T-cell (primary cell): ENCODE measurements at regions not wholly inside any gene's neighbourhood (a gene's known extent, or its start where the extent isn't known, plus 50 kb on each side); places are given as distances from the start of the nearest gene placed in this dataset.
"Not testable (repeated sequence)": the region's sequence is repeated elsewhere in the genome, so short reads cannot be mapped to it uniquely, and the experiment has no call there.

Experiments
- ATAC-seq, 4 experiments: fragments of 200-7000 bp in 3 of 4; fragments of 150-1000 bp in 1 of 4; cut with Tn5 transposase; replicated peaks in 1 of 4; 1 replicate in 3 of 4; 2 replicates in 1 of 4; pipeline ENCODE4 v1.10.0; 2021; ENCODE audit warnings: moderate library complexity in 3 of 4, mild to moderate bottlenecking in 2 of 4, moderate number of reproducible peaks in 1 of 4
- CTCF ChIA-PET, 2 donors: fragments of 300-600 bp; sonication (Branson Sonifier 250); formaldehyde crosslinking; loops; one replicate each; lab custom pipeline; 2022; ENCODE audit warnings: antibody characterized with exemption in 2 of 2; lab: Charles Lee
- POLR2A ChIA-PET, 2 donors: fragments of 300-600 bp; sonication (Branson Sonifier 250); formaldehyde crosslinking; loops; one replicate each; lab custom pipeline; 2022; ENCODE audit warnings: antibody characterized with exemption in 2 of 2; lab: Charles Lee
- DNase-seq, 35 experiments: peaks; one replicate each; pipeline versions ENCODE4 v3.0.0 to v3.0.0-alpha.2; 2013 to 2023
- H3K27ac ChIP-seq: one replicate; pipeline ENCODE4 v1.5.1; 2013; ENCODE audit warnings: low read length
- H3K27me3 ChIP-seq, 2 experiments: replicated peaks in 1 of 2; 1 replicate in 1 of 2; 2 replicates in 1 of 2; pipeline versions ENCODE4 v1.6.1 to v1.7.0; 2013; ENCODE audit warnings: low read length in 1 of 2, mixed read lengths in 1 of 2; ENCODE audit not compliant: control insufficient read depth in 2 of 2, insufficient read depth in 2 of 2; ENCODE audit errors: extremely low read depth in 1 of 2
- H3K36me3 ChIP-seq, 2 donors: 1 replicate in 1 of 2; 2 replicates in 1 of 2; pipeline versions ENCODE4 v1.6.1 to v1.7.0; 2013; ENCODE audit warnings: low read length in 1 of 2; ENCODE audit not compliant: control insufficient read depth in 2 of 2, insufficient read depth in 1 of 2; ENCODE audit errors: extremely low read depth in 1 of 2
- H3K4me1 ChIP-seq, 2 experiments: 1 replicate in 1 of 2; 2 replicates in 1 of 2; pipeline versions ENCODE4 v1.6.1 to v1.7.0; 2013; ENCODE audit warnings: low read length in 2 of 2, mixed read lengths in 1 of 2; ENCODE audit not compliant: insufficient read depth in 2 of 2, control insufficient read depth in 1 of 2; ENCODE audit errors: extremely low read depth in 1 of 2
- H3K4me3 ChIP-seq, 2 donors: 1 replicate in 1 of 2; 2 replicates in 1 of 2; pipeline versions ENCODE4 v1.5.1 to v1.7.0; 2013; ENCODE audit warnings: mild to moderate bottlenecking in 2 of 2, low read length in 1 of 2, moderate library complexity in 1 of 2; ENCODE audit not compliant: control insufficient read depth in 1 of 2; ENCODE audit errors: extremely low read depth in 1 of 2
- H3K9me3 ChIP-seq: 2 replicates; pipeline ENCODE4 v1.7.0; 2013
- H3K27ac Mint-ChIP-seq, 2 donors: one replicate each; pipeline ENCODE4 v1.8.0; 2020 to 2021; ENCODE audit warnings: mild to moderate bottlenecking in 2 of 2, mixed read lengths in 2 of 2
- H3K27me3 Mint-ChIP-seq, 2 donors: one replicate each; pipeline ENCODE4 v1.8.0; 2021 to 2022; ENCODE audit warnings: mixed read lengths in 2 of 2
- H3K36me3 Mint-ChIP-seq: one replicate; pipeline ENCODE4 v1.8.0; 2021; ENCODE audit warnings: mixed read lengths
- H3K4me1 Mint-ChIP-seq, 3 donors: one replicate each; pipeline ENCODE4 v1.8.0; 2020 to 2022; ENCODE audit warnings: mixed read lengths in 3 of 3, mild to moderate bottlenecking in 1 of 3
- H3K4me3 Mint-ChIP-seq, 3 donors: one replicate each; pipeline ENCODE4 v1.8.0; 2020 to 2022; ENCODE audit warnings: mild to moderate bottlenecking in 3 of 3, mixed read lengths in 3 of 3, moderate library complexity in 3 of 3
- H3K9me3 Mint-ChIP-seq, 3 donors: one replicate each; pipeline ENCODE4 v1.8.0; 2020 to 2022; ENCODE audit warnings: mixed read lengths in 3 of 3
- WGBS: methylation state at CpG from one replicate; pipeline ENCODE4 v1.1.5; 2013; ENCODE audit warnings: missing lambda C conversion rate; ENCODE audit not compliant: insufficient coverage; 5-methylcytosine and 5-hydroxymethylcytosine counted together

DNA sequence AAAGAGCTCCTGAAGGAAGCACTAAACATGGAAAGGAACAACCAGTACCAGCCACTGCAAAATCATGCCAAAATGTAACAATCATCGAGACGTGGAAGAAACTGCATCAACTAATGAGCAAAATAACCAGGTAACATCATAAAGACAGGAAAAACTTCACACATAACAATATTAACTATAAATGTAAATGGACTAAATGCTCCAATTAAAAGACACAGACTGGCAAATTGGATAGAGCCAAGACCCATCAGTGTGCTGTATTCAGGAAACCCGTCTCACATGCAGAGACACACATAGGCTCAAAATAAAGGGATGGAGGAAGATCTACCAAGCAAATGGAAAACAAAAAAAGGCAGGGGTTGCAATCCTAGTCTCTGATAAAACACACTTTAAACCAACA is 83.9 kb upstream of the TSLP start:
- H3K9me3 ChIP-seq, POLR2A ChIA-PET, H3K4me1 ChIP-seq, H3K36me3 ChIP-seq, H3K27ac Mint-ChIP-seq, CTCF ChIA-PET, H3K4me1 Mint-ChIP-seq, ATAC-seq, H3K4me3 Mint-ChIP-seq, H3K36me3 Mint-ChIP-seq, H3K27me3 Mint-ChIP-seq, DNase-seq, H3K4me3 ChIP-seq, H3K27ac ChIP-seq, H3K27me3 ChIP-seq: not testable (repeated sequence)
- WGBS = no CpG with 5 or more reads among the region's 3 CpGs
- peaks cover 18 to 26% (median 23%) of the 10 kb centered on the region in 3 donors for H3K9me3 Mint-ChIP-seq

DNA sequence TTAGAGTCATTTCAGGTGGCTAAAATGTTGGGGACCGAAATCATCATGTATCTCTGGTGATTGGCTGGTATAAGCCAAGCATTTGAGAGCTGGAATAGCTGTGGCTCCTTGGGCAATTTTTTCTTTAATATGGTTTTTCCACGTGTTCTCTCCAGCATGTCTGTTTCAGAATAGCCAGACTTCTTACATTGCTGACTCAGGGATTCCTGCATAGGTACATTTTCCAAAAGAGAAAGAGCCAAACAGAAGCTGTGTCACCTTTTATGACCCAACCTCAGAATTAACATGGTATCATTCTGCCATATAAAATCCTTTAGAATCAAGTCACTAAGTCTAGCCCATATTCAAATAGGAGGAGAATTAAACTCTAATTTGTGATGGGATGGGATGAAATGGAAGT is 74.8 kb upstream of the TSLP start:
- Mint-ChIP-seq H3K4me1 (no peaks in the 10 kb centered on the region), H3K27me3 (peaks cover 0 to 10% of the 10 kb centered on the region in 2 donors), H3K36me3 (no peaks in the 10 kb centered on the region), H3K9me3 (peaks cover 7 to 12% (median 7%) of the 10 kb centered on the region in 3 donors), H3K4me3 (no peak overlapping the region), H3K27ac (no peak overlapping the region)
- WGBS = 47% methylated on average over 2 of the region's 2 CpGs
- Histone ChIP-seq H3K9me3 (no peaks in the 10 kb centered on the region), H3K4me1 (no peaks in the 10 kb centered on the region), H3K36me3 (no peaks in the 10 kb centered on the region), H3K4me3 (no peak overlapping the region), H3K27ac (no peak overlapping the region), H3K27me3 (peaks cover 0 to 3% of the 10 kb centered on the region in 2 experiments)
- DNase-seq = no peak
- ChIA-PET POLR2A (no interaction called here), CTCF (no interaction called here)
- no peak for ATAC-seq

DNA sequence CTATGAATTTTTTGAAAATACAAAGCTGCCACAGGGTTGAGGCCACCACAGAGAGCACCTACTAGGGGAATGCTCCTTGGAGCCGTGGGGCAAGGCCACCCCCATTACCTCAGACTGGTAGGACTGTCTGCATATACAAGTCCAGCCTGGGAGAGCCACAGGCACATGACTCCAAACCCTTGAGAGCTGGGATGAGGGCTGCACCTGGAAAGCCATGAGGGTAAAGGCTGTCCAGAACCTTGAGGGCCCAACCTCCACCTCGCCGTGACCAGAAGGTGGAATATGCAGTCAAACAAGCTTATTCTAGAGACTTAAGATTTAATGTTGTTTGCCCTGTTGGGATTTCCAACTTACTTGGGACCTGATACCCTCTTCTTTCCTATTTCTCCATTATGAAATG is 69.5 kb upstream of the TSLP start:
- no peak overlapping the region for H3K27ac ChIP-seq
- Mint-ChIP-seq H3K4me3 (no peak overlapping the region), H3K4me1 (no peaks in the 10 kb centered on the region), H3K36me3 (no peaks in the 10 kb centered on the region), H3K27ac (no peak overlapping the region), H3K27me3 (peaks cover 2 to 6% of the 10 kb centered on the region in 2 donors), H3K9me3 (peaks cover 0 to 7% (median 6%) of the 10 kb centered on the region in 3 donors)
- H3K36me3 ChIP-seq = no peaks in the 10 kb centered on the region
- peaks cover 0 to 2% of the 10 kb centered on the region in 2 experiments for H3K27me3 ChIP-seq
- no peak overlapping the region for H3K4me3 ChIP-seq
- ATAC-seq (no peak), DNase-seq (no peak)
- WGBS = no CpG with 5 or more reads among the region's 3 CpGs
- H3K4me1 ChIP-seq = no peaks in the 10 kb centered on the region
- ChIA-PET CTCF (no interaction called here), POLR2A (no interaction called here)
- H3K9me3 ChIP-seq = no peaks in the 10 kb centered on the region

DNA sequence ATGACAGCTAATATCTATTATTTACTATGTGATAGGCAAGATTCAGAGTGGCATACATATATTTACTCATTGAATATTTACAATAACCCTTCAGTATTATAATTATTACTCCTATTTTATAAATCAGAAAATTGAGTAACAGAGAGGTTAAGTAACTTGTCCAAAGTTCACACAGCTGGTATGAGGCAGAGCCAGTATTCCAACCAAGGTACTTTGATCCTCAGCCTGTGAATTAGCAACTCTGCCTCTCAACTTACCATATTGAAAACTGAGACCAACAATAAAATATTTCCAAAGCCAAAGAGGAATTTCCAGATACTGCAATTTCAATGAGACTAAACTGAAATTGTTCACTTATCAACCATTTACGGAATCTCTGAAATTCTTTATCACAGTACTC is 67.9 kb upstream of the TSLP start:
- no peaks in the 10 kb centered on the region for H3K36me3 ChIP-seq
- peaks cover 0 to 7% (median 6%) of the 10 kb centered on the region in 3 donors for H3K9me3 Mint-ChIP-seq
- H3K27me3 Mint-ChIP-seq = peaks cover 6 to 7% of the 10 kb centered on the region in 2 donors
- ChIA-PET POLR2A (no interaction called here), CTCF (no interaction called here)
- H3K27ac ChIP-seq = no peak overlapping the region
- no peak overlapping the region for H3K27ac Mint-ChIP-seq
- H3K4me3 ChIP-seq = no peak overlapping the region
- no peaks in the 10 kb centered on the region for H3K4me1 ChIP-seq
- WGBS = no CpG with 5 or more reads among the region's 1 CpG
- H3K36me3 Mint-ChIP-seq = no peaks in the 10 kb centered on the region
- H3K9me3 ChIP-seq = no peaks in the 10 kb centered on the region
- H3K4me1 Mint-ChIP-seq = no peaks in the 10 kb centered on the region
- ATAC-seq = no peak
- no peak overlapping the region for H3K4me3 Mint-ChIP-seq
- H3K27me3 ChIP-seq = peaks cover 0 to 2% of the 10 kb centered on the region in 2 experiments
- no peak for DNase-seq

DNA sequence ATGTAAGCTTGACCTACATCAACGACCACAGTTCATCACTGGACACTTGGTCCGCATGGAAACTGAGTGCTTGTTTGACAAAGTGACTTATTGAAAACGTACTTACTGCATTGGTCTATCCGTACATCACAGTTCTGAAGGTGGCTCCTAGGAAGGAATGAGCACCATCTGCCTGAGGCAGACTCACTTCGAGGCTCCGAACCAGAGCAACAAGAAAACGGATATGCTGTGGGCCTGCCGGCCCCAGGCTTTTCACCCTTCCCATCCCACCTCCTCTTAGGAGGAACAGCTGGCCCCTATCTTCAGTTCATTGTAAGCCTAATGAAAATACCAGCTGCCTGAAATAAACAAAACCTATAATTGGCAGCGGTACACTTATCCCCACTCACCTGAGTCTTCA is 67.2 kb upstream of the TSLP start:
- no peak overlapping the region for H3K4me3 ChIP-seq
- WGBS = 67% methylated on average over 4 of the region's 9 CpGs
- H3K9me3 ChIP-seq = no peaks in the 10 kb centered on the region
- H3K27ac ChIP-seq = no peak overlapping the region
- ATAC-seq (no peak), DNase-seq (no peak)
- H3K27me3 Mint-ChIP-seq = peaks cover 12% of the 10 kb centered on the region in 2 donors
- H3K4me3 Mint-ChIP-seq = no peak overlapping the region
- H3K36me3 Mint-ChIP-seq = no peaks in the 10 kb centered on the region
- no peaks in the 10 kb centered on the region for H3K4me1 ChIP-seq
- H3K9me3 Mint-ChIP-seq = peaks cover 4 to 12% (median 7%) of the 10 kb centered on the region in 3 donors
- H3K27ac Mint-ChIP-seq = no peak overlapping the region
- no peaks in the 10 kb centered on the region for H3K36me3 ChIP-seq
- peaks cover 0 to 2% of the 10 kb centered on the region in 2 experiments for H3K27me3 ChIP-seq
- no peaks in the 10 kb centered on the region for H3K4me1 Mint-ChIP-seq
- CTCF ChIA-PET = no interaction called here
- POLR2A ChIA-PET = no interaction called here

DNA sequence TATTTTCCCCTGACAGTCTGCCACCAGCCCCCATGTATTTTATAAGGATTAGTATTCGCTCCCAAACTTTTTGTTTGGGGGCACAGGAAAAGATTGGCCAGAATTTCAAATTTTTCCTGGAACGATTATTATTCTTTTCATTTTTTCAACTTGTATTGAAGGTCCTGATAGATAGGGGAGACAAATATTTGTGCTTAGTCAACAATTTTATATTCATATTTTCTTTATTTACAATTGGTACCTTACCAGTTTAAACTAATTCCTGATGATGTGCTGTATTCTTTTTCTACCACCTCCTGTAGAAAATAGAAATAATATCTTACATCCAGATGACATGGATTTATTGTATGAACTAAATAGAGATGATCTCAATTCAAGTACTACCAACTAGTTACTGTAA is 60.7 kb upstream of the TSLP start:
- Histone ChIP-seq H3K27ac (no peak overlapping the region), H3K9me3 (no peaks in the 10 kb centered on the region), H3K27me3 (no peaks in the 10 kb centered on the region), H3K36me3 (no peaks in the 10 kb centered on the region), H3K4me1 (no peaks in the 10 kb centered on the region), H3K4me3 (no peak overlapping the region)
- ChIA-PET POLR2A (no interaction called here), CTCF (no interaction called here)
- no peaks in the 10 kb centered on the region for H3K4me1 Mint-ChIP-seq
- ATAC-seq = no peak
- peaks cover 24 to 28% of the 10 kb centered on the region in 2 donors for H3K27me3 Mint-ChIP-seq
- no peak for DNase-seq
- H3K27ac Mint-ChIP-seq = no peak overlapping the region
- peaks cover 0 to 7% (median 6%) of the 10 kb centered on the region in 3 donors for H3K9me3 Mint-ChIP-seq
- no peaks in the 10 kb centered on the region for H3K36me3 Mint-ChIP-seq
- no peak overlapping the region for H3K4me3 Mint-ChIP-seq
- no CpG with 5 or more reads among the region's 2 CpGs for WGBS

DNA sequence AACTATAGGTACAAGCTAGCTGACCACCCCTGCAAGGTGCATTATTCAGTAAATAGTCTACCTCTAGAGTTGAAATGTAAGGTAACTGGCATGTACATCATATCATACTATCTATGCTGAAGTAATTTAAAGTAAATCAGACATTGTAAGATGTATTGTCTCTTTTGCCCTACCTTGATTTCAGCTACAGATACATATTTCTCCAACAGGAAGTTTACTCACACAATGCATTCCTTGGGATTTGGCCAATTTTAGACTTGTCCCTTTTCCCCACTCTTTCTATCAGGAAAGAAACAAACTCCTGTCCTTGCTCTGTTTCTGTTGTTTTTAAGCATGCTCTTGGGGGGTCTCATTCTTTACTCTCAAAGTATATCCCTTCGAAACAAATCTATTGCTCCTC is 58.5 kb upstream of the TSLP start:
- DNase-seq (no peak), ATAC-seq (no peak)
- Histone ChIP-seq H3K36me3 (no peaks in the 10 kb centered on the region), H3K4me1 (no peaks in the 10 kb centered on the region), H3K4me3 (no peak overlapping the region), H3K9me3 (no peaks in the 10 kb centered on the region), H3K27ac (no peak overlapping the region), H3K27me3 (no peaks in the 10 kb centered on the region)
- H3K27me3 Mint-ChIP-seq = peaks cover 30 to 34% of the 10 kb centered on the region in 2 donors
- ChIA-PET CTCF (no interaction called here), POLR2A (no interaction called here)
- H3K9me3 Mint-ChIP-seq = peaks cover 0 to 7% (median 6%) of the 10 kb centered on the region in 3 donors
- no CpG with 5 or more reads among the region's 1 CpG for WGBS
- no peak overlapping the region for H3K27ac Mint-ChIP-seq
- H3K4me1 Mint-ChIP-seq = no peaks in the 10 kb centered on the region
- H3K4me3 Mint-ChIP-seq = no peak overlapping the region
- no peaks in the 10 kb centered on the region for H3K36me3 Mint-ChIP-seq
